ENCODE measurements at regions not wholly inside any gene's neighbourhood (a gene's known extent, or its start where the extent isn't known, plus 50 kb on each side); places are given as distances from the start of the nearest gene placed in this dataset.

- no peak for DNase-seq (ENCODE audit: low spot score)
Observed at GRCh38 chr16:55169780-55170179, 154.2 kb upstream of the IRX6 start.

- DNase-seq (ENCODE audit: low spot score) = no peak
Observed at GRCh38 chr16:55171241-55171640, 152.8 kb upstream of the IRX6 start.

GRCh38 chr16:55175389-55175788 is 148.6 kb upstream of the IRX6 start:
- no peak for DNase-seq (ENCODE audit: low spot score)

- DNase-seq (ENCODE audit: low spot score) = no peak
Observed at GRCh38 chr16:55176901-55177300, 147.1 kb upstream of the IRX6 start.

GRCh38 chr16:55179411-55179810 is 144.6 kb upstream of the IRX6 start:
- DNase-seq (ENCODE audit: low spot score) = no peak

- no peak for DNase-seq (ENCODE audit: low spot score)
Observed at GRCh38 chr16:55179852-55180585, 144.0 kb upstream of the IRX6 start.

GRCh38 chr16:55184052-55184451 is 140.0 kb upstream of the IRX6 start:
- DNase-seq (ENCODE audit: low spot score) = no peak

GRCh38 chr16:55184619-55185018 is 139.4 kb upstream of the IRX6 start:
- DNase-seq (ENCODE audit: low spot score) = no peak

GRCh38 chr16:55189224-55189623 is 134.8 kb upstream of the IRX6 start:
- DNase-seq (ENCODE audit: low spot score) = no peak

GRCh38 chr16:55189682-55190636 is 134.0 kb upstream of the IRX6 start:
- no peak for DNase-seq (ENCODE audit: low spot score)

GRCh38 chr16:55192734-55193133 is 131.3 kb upstream of the IRX6 start:
- DNase-seq (ENCODE audit: low spot score) = no peak

GRCh38 chr16:55203570-55203969 is 120.4 kb upstream of the IRX6 start:
- no peak for DNase-seq (ENCODE audit: low spot score)

GRCh38 chr16:55204069-55204468 is 119.9 kb upstream of the IRX6 start:
- DNase-seq (ENCODE audit: low spot score) = no peak

- no peak for DNase-seq (ENCODE audit: low spot score)
Observed at GRCh38 chr16:55204923-55205322, 119.1 kb upstream of the IRX6 start.

- DNase-seq (ENCODE audit: low spot score) = no peak
Observed at GRCh38 chr16:55207693-55208428, 116.1 kb upstream of the IRX6 start.

- DNase-seq (ENCODE audit: low spot score) = no peak
Observed at GRCh38 chr16:55209626-55210025, 114.4 kb upstream of the IRX6 start.

GRCh38 chr16:55212791-55213190 is 111.2 kb upstream of the IRX6 start:
- no peak for DNase-seq (ENCODE audit: low spot score)

- DNase-seq (ENCODE audit: low spot score) = no peak
Observed at GRCh38 chr16:55214412-55214811, 109.6 kb upstream of the IRX6 start.

- DNase-seq (ENCODE audit: low spot score) = no peak
Observed at GRCh38 chr16:55214974-55215494, 109.0 kb upstream of the IRX6 start.

GRCh38 chr16:55217392-55217791 is 106.6 kb upstream of the IRX6 start:
- no peak for DNase-seq (ENCODE audit: low spot score)

- no peak for DNase-seq (ENCODE audit: low spot score)
Observed at GRCh38 chr16:55221836-55222235, 102.2 kb upstream of the IRX6 start.

- no peak for DNase-seq (ENCODE audit: low spot score)
Observed at GRCh38 chr16:55222486-55222885, 101.5 kb upstream of the IRX6 start.

Data from GM03348 (cell line).